H1 (cell line): ENCODE measurements at regions not wholly inside any gene's neighbourhood (a gene's known extent, or its start where the extent isn't known, plus 50 kb on each side); places are given as distances from the start of the nearest gene placed in this dataset.

ENCODE experiments used
- BCL11A ChIP-seq, 2 experiments: IDR thresholded peaks; one replicate each; pipeline ENCODE4 v1.6.1; 2011; ENCODE audit warnings: low read depth in 2 of 2, low read length in 2 of 2, mild to moderate bottlenecking in 2 of 2
- BRCA1 ChIP-seq: IDR thresholded peaks from 2 replicates; pipeline ENCODE4 v1.6.1; 2012; ENCODE audit warnings: low read depth, low read length, improper control_type of control experiment
- CTCF ChIP-seq, 3 experiments: IDR thresholded peaks; 1 replicate in 2 of 3; 2 replicates in 1 of 3; pipeline versions ENCODE4 v1.5.1 to v1.6.1; 2011; ENCODE audit warnings: low read length in 3 of 3, mild to moderate bottlenecking in 3 of 3, inconsistent platforms in 2 of 3, low read depth in 1 of 3, moderate library complexity in 1 of 3; ENCODE audit not compliant: insufficient read depth in 1 of 3; ENCODE audit errors: control extremely low read depth in 1 of 3
- EP300 ChIP-seq, 2 experiments: IDR thresholded peaks; 1 replicate in 1 of 2; 2 replicates in 1 of 2; pipeline ENCODE4 v1.6.1; 2011 to 2012; ENCODE audit warnings: low read depth in 2 of 2, low read length in 2 of 2, mild to moderate bottlenecking in 2 of 2, borderline replicate concordance in 1 of 2, inconsistent platforms in 1 of 2, moderate library complexity in 1 of 2
- GTF2F1 ChIP-seq: IDR thresholded peaks from 2 replicates; pipeline ENCODE4 v1.6.1; 2012; ENCODE audit warnings: low read depth, low read length, improper control_type of control experiment, borderline replicate concordance
- NRF1 ChIP-seq: IDR thresholded peaks from 2 replicates; pipeline ENCODE4 v1.6.1; 2011; ENCODE audit warnings: mild to moderate bottlenecking, low read depth, low read length, improper control_type of control experiment
- POLR2A ChIP-seq, 2 experiments: IDR thresholded peaks; 1 replicate in 1 of 2; 2 replicates in 1 of 2; pipeline ENCODE4 v1.6.1; 2011; ENCODE audit warnings: low read depth in 2 of 2, low read length in 2 of 2, mild to moderate bottlenecking in 2 of 2; ENCODE audit errors: control extremely low read depth in 1 of 2
- SP1 ChIP-seq: IDR thresholded peaks from 2 replicates; pipeline ENCODE4 v1.6.1; 2011; ENCODE audit warnings: low read depth, low read length
- SP2 ChIP-seq: IDR thresholded peaks from 2 replicates; pipeline ENCODE4 v1.6.1; 2012; ENCODE audit warnings: mild to moderate bottlenecking, low read length, inconsistent platforms
- SUZ12 ChIP-seq: fragments of 200-600 bp; sonication (generic); IDR thresholded peaks from 2 replicates; pipeline ENCODE4 v1.6.1; 2012; ENCODE audit warnings: mild to moderate bottlenecking, inconsistent platforms, low read length, moderate library complexity, mixed read lengths
- ZNF274 ChIP-seq: IDR thresholded peaks from 2 replicates; pipeline ENCODE4 v1.7.0; 2012; ENCODE audit warnings: low read length, borderline replicate concordance; ENCODE audit errors: extremely low read depth

- TF ChIP-seq ZNF274 (no peak), CTCF (IDR thresholded peaks at IDR 0.05; ENCODE audit: control extremely low read depth in 1 of 3, insufficient read depth in 1 of 3, low read depth in 1 of 3, low read length in 3 of 3) (no peak), GTF2F1 (no peak), BRCA1 (no peak), SP2 (no peak), SP1 (no peak), BCL11A (IDR thresholded peaks at IDR 0.05; ENCODE audit: low read depth in 2 of 2, low read length in 2 of 2) (no peak), POLR2A (IDR thresholded peaks at IDR 0.05; ENCODE audit: control extremely low read depth in 1 of 2, low read depth in 2 of 2, low read length in 2 of 2) (no peak), SUZ12 (no peak), NRF1 (no peak), EP300 (IDR thresholded peaks at IDR 0.05; ENCODE audit: borderline replicate concordance in 1 of 2, low read depth in 2 of 2, low read length in 2 of 2) (no peak)
These were observed 188.4 kb upstream of the CACNA2D1 start for GRCh38 chr7:82631998-82632397.
